SK-N-SH (cell line): ENCODE measurements at regions not wholly inside any gene's neighbourhood (a gene's known extent, or its start where the extent isn't known, plus 50 kb on each side); places are given as distances from the start of the nearest gene placed in this dataset.

Experiments
- CTCF ChIA-PET: fragments of 300-600, 350-600 bp; formaldehyde crosslinking; extraction: SDS; loops from one replicate; lab custom pipeline; 2021; lab: Yijun Ruan, JAX
- POLR2A ChIA-PET: fragments of 350-600 bp; sonication (Branson Sonifier 250); formaldehyde crosslinking; extraction: SDS; loops from one replicate; lab custom pipeline; 2020; ENCODE audit warnings: antibody characterized with exemption, inconsistent platforms; lab: Yijun Ruan, JAX
- DNase-seq: peaks from one replicate; pipeline ENCODE4 v3.0.0; 2012
- H2AFZ ChIP-seq: fragments of 200-600 bp; sonication (generic); 2 replicates; pipeline ENCODE4 v1.8.1; 2016; ENCODE audit warnings: antibody characterized with exemption, mild to moderate bottlenecking, low read depth
- H3F3A ChIP-seq: fragments of 200-600 bp; sonication (generic); replicated peaks from 2 replicates; pipeline ENCODE3; 2016; ENCODE audit warnings: antibody characterized with exemption, mild to moderate bottlenecking; ENCODE audit not compliant: insufficient read depth
- H3K27ac ChIP-seq, 2 experiments: fragments of 200-500 bp in 1 of 2; fragments of 200-600 bp in 1 of 2; sonication (Bioruptor generic) in 1 of 2; sonication (generic), shearing (Covaris generic) in 1 of 2; 2 replicates each; pipeline versions ENCODE4 v1.5.1 to v1.6.1; 2014 to 2016; ENCODE audit warnings: low read depth in 2 of 2, inconsistent platforms in 1 of 2, low read length in 1 of 2, mild to moderate bottlenecking in 1 of 2, mixed read lengths in 1 of 2
- H3K27me3 ChIP-seq: fragments of 200-600 bp; sonication (generic), shearing (Covaris generic); 2 replicates; pipeline ENCODE4 v1.6.1; 2016; ENCODE audit warnings: mixed run types; ENCODE audit not compliant: insufficient read depth
- H3K36me3 ChIP-seq, 2 experiments: fragments of 200-500 bp in 1 of 2; fragments of 200-600 bp in 1 of 2; sonication (Bioruptor generic) in 1 of 2; sonication (generic) in 1 of 2; replicated peaks in 1 of 2; 2 replicates each; pipeline versions ENCODE3 to v1.5.1; 2014 to 2016; ENCODE audit warnings: low read length in 1 of 2, mild to moderate bottlenecking in 1 of 2; ENCODE audit not compliant: insufficient read depth in 2 of 2, control insufficient read depth in 1 of 2
- H3K4me1 ChIP-seq, 2 experiments: fragments of 200-500 bp in 1 of 2; fragments of 200-600 bp in 1 of 2; sonication (Bioruptor generic) in 1 of 2; sonication (generic), shearing (Covaris generic) in 1 of 2; 2 replicates each; pipeline versions ENCODE4 v1.5.1 to v1.6.1; 2014 to 2016; ENCODE audit warnings: low read depth in 1 of 2, low read length in 1 of 2, mixed run types in 1 of 2; ENCODE audit not compliant: insufficient read depth in 2 of 2, control insufficient read depth in 1 of 2
- H3K4me2 ChIP-seq: fragments of 200-600 bp; sonication (generic), shearing (Covaris generic); 2 replicates; pipeline ENCODE4 v1.6.1; 2017; ENCODE audit warnings: mixed run types
- H3K4me3 ChIP-seq, 2 experiments: fragments of 200-500 bp in 1 of 2; fragments of 200-600 bp in 1 of 2; sonication (Bioruptor generic) in 1 of 2; sonication (generic), shearing (Covaris generic) in 1 of 2; 2 replicates each; pipeline versions ENCODE4 v1.5.1 to v1.8.1; 2014 to 2016; ENCODE audit warnings: low read depth in 2 of 2, inconsistent platforms in 1 of 2, low read length in 1 of 2, mild to moderate bottlenecking in 1 of 2, mixed read lengths in 1 of 2, moderate library complexity in 1 of 2
- H3K79me2 ChIP-seq: fragments of 200-600 bp; sonication (generic); 2 replicates; pipeline ENCODE4 v1.8.1; 2017; ENCODE audit warnings: mild to moderate bottlenecking; ENCODE audit not compliant: insufficient read depth
- H3K9ac ChIP-seq: fragments of 200-600 bp; sonication (generic); 2 replicates; pipeline ENCODE4 v1.6.1; 2017; ENCODE audit warnings: mixed run types
- H3K9me2 ChIP-seq: fragments of 200-600 bp; sonication (generic); 2 replicates; pipeline ENCODE4 v1.6.1; 2017; ENCODE audit warnings: mixed run types
- H3K9me3 ChIP-seq: fragments of 200-600 bp; sonication (generic); 2 replicates; pipeline ENCODE4 v1.6.1; 2017; ENCODE audit warnings: mixed run types, mild to moderate bottlenecking, moderate library complexity
- H4K20me1 ChIP-seq: fragments of 200-600 bp; sonication (generic); 2 replicates; pipeline ENCODE4 v1.6.1; 2017; ENCODE audit warnings: mild to moderate bottlenecking, mixed run types; ENCODE audit not compliant: insufficient read depth
- CHD2 ChIP-seq: fragments of 150-350 bp; IDR thresholded peaks from 2 replicates; pipeline ENCODE4 v1.6.1; 2018; ENCODE audit warnings: low read length; ENCODE audit not compliant: partially characterized antibody
- FOSL2 ChIP-seq: IDR thresholded peaks from 2 replicates; pipeline ENCODE4 v1.4.0; 2012; ENCODE audit warnings: low read depth, mild to moderate bottlenecking, moderate library complexity, borderline replicate concordance
- FOXJ3 ChIP-seq: sonication (generic); formaldehyde crosslinking; IDR thresholded peaks from 2 replicates; pipeline ENCODE4 v1.5.1; 2020; ENCODE audit warnings: mild to moderate bottlenecking, missing genetic modification reagents
- GABPA ChIP-seq: IDR thresholded peaks from 2 replicates; pipeline ENCODE4 v1.4.0; 2012; ENCODE audit warnings: low read depth, mild to moderate bottlenecking
- IRF3 ChIP-seq: fragments of 150-350 bp; IDR thresholded peaks from 2 replicates; pipeline ENCODE4 v1.6.1; 2016; ENCODE audit warnings: mild to moderate bottlenecking, low read depth, low read length
- MEF2A ChIP-seq: IDR thresholded peaks from 2 replicates; pipeline ENCODE4 v1.4.0; 2012; ENCODE audit warnings: low read depth, borderline replicate concordance
- MXI1 ChIP-seq: IDR thresholded peaks from 2 replicates; pipeline ENCODE4 v1.6.1; 2012; ENCODE audit warnings: mild to moderate bottlenecking, low read depth, low read length, improper control_type of control experiment
- NRF1 ChIP-seq: IDR thresholded peaks from 2 replicates; pipeline ENCODE4 v1.6.1; 2012; ENCODE audit warnings: low read depth, mild to moderate bottlenecking, low read length
- POLR2AphosphoS5 ChIP-seq: IDR thresholded peaks from 2 replicates; pipeline ENCODE4 v1.6.1; 2012; ENCODE audit warnings: low read depth, low read length
- REST ChIP-seq: IDR thresholded peaks from 2 replicates; pipeline ENCODE4 v1.6.1; 2012; ENCODE audit warnings: mild to moderate bottlenecking, low read depth, low read length, moderate library complexity
- RXRA ChIP-seq: IDR thresholded peaks from 2 replicates; pipeline ENCODE4 v1.4.0; 2012; ENCODE audit warnings: low read depth, mild to moderate bottlenecking, borderline replicate concordance
- SMC3 ChIP-seq: IDR thresholded peaks from 2 replicates; pipeline ENCODE4 v1.6.1; 2012; ENCODE audit warnings: low read depth, low read length, improper control_type of control experiment
- TEAD4 ChIP-seq: IDR thresholded peaks from 2 replicates; pipeline ENCODE4 v1.4.0; 2012; ENCODE audit warnings: mild to moderate bottlenecking, borderline replicate concordance; ENCODE audit not compliant: insufficient read depth
- USF2 ChIP-seq: fragments of 150-350 bp; IDR thresholded peaks from 2 replicates; pipeline ENCODE4 v1.6.1; 2017; ENCODE audit warnings: antibody characterized with exemption, low read length, low read depth, borderline replicate concordance
- ZBTB33 ChIP-seq: IDR thresholded peaks from 2 replicates; pipeline ENCODE4 v1.4.0; 2012; ENCODE audit warnings: low read depth, borderline replicate concordance
- WGBS: methylation state at CpG from one replicate; pipeline ENCODE4 v1.1.6; 2017; ENCODE audit warnings: low lambda C conversion rate; 5-methylcytosine and 5-hydroxymethylcytosine counted together

GRCh38 chr7:106778656-106779250 lies 86.3 kb upstream of the PIK3CG start:
- ChIA-PET CTCF (interaction anchor here (0.6 to 2.8 kb wide), 6 partner anchors 14 to 554 kb away, joined by 3 to 20 read pairs (median 4); no protein-coding TSS in a partner anchor), POLR2A (no interaction called here)
- Histone ChIP-seq H3K27ac (no peak overlapping the region; a peak in 1 of 4 replicates), H2AFZ (no peak overlapping the region), H3K4me1 (peaks cover 0 to 28% of the 10 kb centered on the region in 2 experiments; a peak in 1 of 4 replicates), H3F3A (peaks cover 25% of the 10 kb centered on the region), H3K27me3 (no peaks in the 10 kb centered on the region), H3K9ac (no peak overlapping the region), H3K79me2 (no peaks in the 10 kb centered on the region), H4K20me1 (no peaks in the 10 kb centered on the region), H3K4me2 (no peak overlapping the region), H3K9me2 (no peaks in the 10 kb centered on the region), H3K36me3 (no peaks in the 10 kb centered on the region), H3K4me3 (no peak overlapping the region), H3K9me3 (no peaks in the 10 kb centered on the region)
- TF ChIP-seq SMC3 (no peak), MXI1 (no peak), RXRA (no peak), IRF3 (no peak), CHD2 (no peak), GABPA (no peak), FOSL2 (no peak), REST (no peak), TEAD4 (no peak), POLR2AphosphoS5 (no peak), MEF2A (no peak), NRF1 (no peak), FOXJ3 (no peak), ZBTB33 (no peak), USF2 (no peak)
- DNase-seq, result no peak
- WGBS, result 80% methylated on average over 2 of the region's 2 CpGs
